Cardiac fibroblast (primary cell): ENCODE measurements at regions not wholly inside any gene's neighbourhood (a gene's known extent, or its start where the extent isn't known, plus 50 kb on each side); places are given as distances from the start of the nearest gene placed in this dataset.

Source experiments
- DNase-seq, 2 donors: peaks; one replicate each; pipeline versions ENCODE4 v3.0.0 to v3.0.0-alpha.2; 2010; ENCODE audit warnings: low read depth in 2 of 2
- H3K4me3 ChIP-seq, 2 donors: replicated peaks in 1 of 2; 1 replicate in 1 of 2; 2 replicates in 1 of 2; pipeline ENCODE4 v1.5.1; 2011; ENCODE audit warnings: low read depth in 2 of 2, low read length in 2 of 2, mild to moderate bottlenecking in 2 of 2, moderate library complexity in 1 of 2
- CTCF ChIP-seq: IDR thresholded peaks from one replicate; pipeline ENCODE4 v1.5.1; 2011; ENCODE audit warnings: low read depth, mild to moderate bottlenecking, low read length, inconsistent platforms

DNA sequence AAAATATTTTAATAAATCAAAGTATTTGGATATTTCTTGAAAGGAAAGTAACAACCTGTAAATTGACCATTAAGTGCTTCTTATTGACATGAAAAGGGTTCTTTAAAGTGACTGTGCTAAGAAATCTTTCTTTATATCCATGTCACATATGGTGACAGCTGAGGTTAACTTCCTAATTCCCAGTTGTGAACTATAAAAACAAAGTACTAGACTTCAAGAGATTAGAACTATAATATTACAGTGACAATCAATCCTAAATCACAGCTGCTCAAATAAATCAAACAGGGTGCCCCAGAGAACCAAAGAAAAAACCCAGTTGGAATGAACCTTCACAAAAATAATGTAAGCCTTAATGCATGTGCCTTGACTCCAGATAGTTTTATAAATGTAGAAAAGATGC, 332.6 kb upstream of the PDE4D start:
- no peak for DNase-seq
- no peak for TF ChIP-seq CTCF
- no peak overlapping the region for H3K4me3 ChIP-seq

DNA sequence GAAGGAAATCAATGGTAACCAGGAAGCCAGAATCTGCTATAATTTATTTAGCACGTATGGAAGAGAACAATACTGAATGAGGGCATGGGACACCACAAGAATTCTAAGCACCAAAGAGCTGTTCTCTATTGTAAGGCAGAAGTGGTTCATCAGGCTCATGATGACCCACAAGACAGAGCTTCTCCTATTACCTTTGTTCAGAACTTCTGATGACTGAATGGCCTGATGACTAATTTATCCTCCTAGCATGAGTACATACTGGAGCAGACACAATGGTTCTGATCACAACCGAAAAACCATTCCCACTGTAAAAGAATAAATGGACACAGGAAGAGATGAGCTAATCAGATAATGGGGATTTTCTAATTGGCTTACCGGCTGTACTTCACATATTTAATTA, 329.8 kb upstream of the PDE4D start:
- no peak for TF ChIP-seq CTCF
- no peak overlapping the region for H3K4me3 ChIP-seq
- peak in 1 of 2 donors; percentile 36 for DNase-seq

DNA sequence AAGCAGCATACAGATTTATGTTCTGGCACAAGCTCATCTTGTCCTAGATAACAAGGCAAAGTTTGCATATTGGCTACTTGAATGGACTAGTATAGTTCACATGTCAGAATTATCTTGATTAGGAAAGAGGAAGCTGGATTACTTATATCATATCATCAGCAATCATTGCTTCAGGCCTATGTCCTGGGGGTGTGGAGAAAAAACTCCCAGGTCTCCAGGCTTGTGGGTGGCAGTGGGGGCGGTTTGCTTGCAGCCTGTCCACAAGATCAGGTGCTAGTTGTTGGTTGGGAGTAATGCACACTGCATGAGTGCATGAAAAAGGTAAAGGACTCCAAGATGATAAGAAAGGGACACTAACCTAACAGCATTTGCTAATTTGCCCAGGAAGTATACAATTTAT, 326.4 kb upstream of the PDE4D start:
- TF ChIP-seq CTCF: no peak
- DNase-seq: no peak
- H3K4me3 ChIP-seq: no peak overlapping the region

DNA sequence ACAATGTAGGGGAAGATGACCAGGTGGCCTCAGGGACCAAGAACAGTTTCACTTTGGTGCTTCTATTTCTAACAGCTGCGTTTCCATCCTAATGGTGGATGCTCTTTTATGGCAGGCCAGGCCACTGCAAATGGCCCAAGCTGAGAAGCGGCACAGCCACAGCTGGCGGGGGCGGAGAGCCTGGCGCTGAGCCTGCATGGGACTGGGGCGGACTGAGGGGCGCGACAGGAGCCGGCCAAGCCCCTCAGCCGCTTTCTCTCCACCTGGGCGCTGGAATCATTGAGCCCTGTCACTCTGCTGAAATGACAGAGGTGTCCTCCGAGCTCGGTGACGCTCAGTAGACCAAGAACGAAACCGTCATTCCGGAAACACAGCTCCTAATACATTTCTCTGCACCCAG, 317.3 kb upstream of the PDE4D start:
- no peak for TF ChIP-seq CTCF
- DNase-seq: no peak
- peak overlapping the region; percentile 13 to 38 for H3K4me3 ChIP-seq

DNA sequence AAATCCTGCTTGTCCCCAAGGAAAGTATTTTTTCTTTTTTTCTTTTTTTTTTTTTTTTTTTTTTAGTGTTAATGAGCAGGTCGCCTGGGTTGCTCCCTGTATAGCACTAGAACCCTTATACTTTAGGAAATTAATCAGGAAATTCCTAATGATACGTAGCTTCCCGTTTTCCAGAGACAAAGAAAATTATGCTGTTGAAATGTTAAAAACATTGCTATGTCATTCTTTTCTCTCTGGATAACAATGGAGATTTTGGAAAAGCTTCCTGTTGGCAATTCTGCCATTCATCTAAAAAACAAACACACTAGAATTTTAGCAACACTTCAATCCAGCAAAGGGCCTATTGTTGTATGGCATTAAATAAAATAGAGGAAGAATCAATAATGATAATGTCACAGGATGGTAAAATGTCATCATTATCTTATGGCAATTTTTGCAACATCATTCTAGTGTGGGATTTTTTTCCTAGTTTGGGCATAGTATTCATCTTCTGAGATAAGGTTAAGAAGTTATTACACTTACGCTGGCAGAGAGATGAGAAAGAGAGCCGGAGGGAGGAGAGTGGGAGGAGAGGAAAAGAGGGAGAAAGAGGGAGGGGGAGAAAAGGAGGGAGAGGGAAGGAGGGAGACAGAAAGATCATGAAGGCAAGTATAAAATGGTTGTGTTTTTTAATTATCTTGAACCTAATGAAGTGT, 315.8 kb upstream of the PDE4D start:
- peak in 1 of 2 donors; percentile 10 for DNase-seq
- no peak for TF ChIP-seq CTCF
- no peak overlapping the region for H3K4me3 ChIP-seq

DNA sequence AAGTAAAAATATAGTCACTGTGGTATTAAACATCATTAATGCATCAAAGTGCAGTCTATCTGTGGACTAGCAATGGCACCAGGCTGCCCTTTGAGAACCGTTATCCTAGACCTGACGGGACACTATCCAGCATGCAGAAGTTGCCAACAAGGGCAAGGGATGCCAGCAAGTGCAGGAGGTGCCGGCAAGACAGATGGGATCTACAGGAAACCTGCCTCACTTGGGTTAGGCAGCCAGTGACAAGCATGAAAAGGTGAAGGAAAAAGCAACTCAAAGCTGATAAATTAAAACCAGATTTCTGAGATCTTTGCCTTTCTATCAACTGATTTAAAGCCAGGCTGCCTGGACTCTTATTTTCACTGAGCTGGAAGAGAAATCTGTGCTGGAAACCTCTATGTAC, 315.2 kb upstream of the PDE4D start:
- H3K4me3 ChIP-seq: no peak overlapping the region
- DNase-seq: no peak
- TF ChIP-seq CTCF: no peak

DNA sequence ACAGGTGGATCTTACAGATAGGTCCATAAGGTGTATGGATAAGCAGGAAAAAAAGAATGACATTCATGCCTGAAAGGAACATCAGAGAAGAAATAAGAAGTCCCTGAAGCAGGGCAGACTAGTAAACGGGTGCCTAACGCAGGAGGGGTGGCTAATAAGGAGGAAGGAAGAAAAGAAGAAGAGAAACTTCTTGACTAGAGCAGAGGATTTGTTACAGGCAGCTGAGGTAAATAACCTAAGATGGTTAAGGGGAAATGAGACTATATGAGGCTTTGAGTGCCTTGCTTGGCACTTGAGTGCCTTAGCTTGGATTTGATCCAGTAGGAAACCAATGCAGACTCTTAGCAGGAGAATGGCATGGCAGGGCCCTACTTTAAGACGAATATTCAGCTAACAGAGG, 313.5 kb upstream of the PDE4D start:
- no peak for TF ChIP-seq CTCF
- H3K4me3 ChIP-seq: no peak overlapping the region
- no peak for DNase-seq
